ENCODE measurements at regions not wholly inside any gene's neighbourhood (a gene's known extent, or its start where the extent isn't known, plus 50 kb on each side); places are given as distances from the start of the nearest gene placed in this dataset.
"Not testable (repeated sequence)": the region's sequence is repeated elsewhere in the genome, so short reads cannot be mapped to it uniquely, and the experiment has no call there.

DNA sequence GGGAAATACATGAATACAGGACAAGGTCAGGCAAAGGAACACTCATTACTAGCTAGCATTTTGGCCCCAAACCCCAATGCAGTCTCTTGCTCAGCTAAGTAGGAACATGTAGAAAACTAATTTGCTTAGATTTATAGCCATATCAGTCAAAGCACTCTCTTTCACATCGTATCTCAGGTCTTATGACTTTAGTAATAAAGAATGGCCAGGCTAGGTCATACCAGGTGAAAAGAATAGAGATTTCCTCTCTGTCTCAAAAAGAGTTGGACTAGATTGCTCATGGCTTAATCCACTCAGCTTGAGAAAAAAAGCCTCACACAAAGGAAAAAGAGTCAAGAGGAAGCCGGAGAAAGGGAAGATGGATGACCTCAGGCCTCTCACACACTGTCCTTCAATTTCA is 772.7 kb upstream of the SEMA6A start (continued):
- TF ChIP-seq FOSL2 (IDR thresholded peaks at IDR 0.05) (no peak), FOSL2 (CRISPR knock-in tag; IDR thresholded peaks at IDR 0.05) (no peak), SMC3 (IDR thresholded peaks at IDR 0.05) (no peak), HOXB13 (CRISPR knock-in tag; IDR thresholded peaks at IDR 0.05; ENCODE audit: low read depth) (no peak)

- POLR2A ChIA-PET, H3K4me3 ChIP-seq: not testable (repeated sequence)
Measured at GRCh38 chr5:117343726-117344125, 769.1 kb upstream of the SEMA6A start.

GRCh38 chr5:117337064-117337749 is 762.6 kb upstream of the SEMA6A start:
- CTCF ChIA-PET: no interaction called here

More at GRCh38 chr5:117343726-117344125, 769.1 kb upstream of the SEMA6A start:
- ATAC-seq; CTCF ChIA-PET; DNase-seq (ENCODE audit: low read depth in 1 of 2, low spot score in 1 of 2); H3K4me1 ChIP-seq; H3K4me2 ChIP-seq; H3K27ac ChIP-seq; FAIRE-seq; H3K9me3 ChIP-seq: not testable (repeated sequence)
- WGBS (ENCODE audit: missing lambda C conversion rate): 27% methylated on average over 11 of the region's 13 CpGs

GRCh38 chr5:117336208-117336607 is 761.6 kb upstream of the SEMA6A start:
- FAIRE-seq (no peak), ATAC-seq (no peak), DNase-seq (ENCODE audit: low read depth in 1 of 2, low spot score in 1 of 2) (no peak)
- no peak overlapping the region for H3K27ac ChIP-seq
- H3K9me3 ChIP-seq: no peaks in the 10 kb centered on the region
- ChIA-PET CTCF (no interaction called here), POLR2A (no interaction called here)
- no peaks in the 10 kb centered on the region for H3K4me1 ChIP-seq
- TF ChIP-seq SREBF2 (IDR thresholded peaks at IDR 0.05) (no peak), HES2 (IDR thresholded peaks at IDR 0.05) (no peak), KDM5A (IDR thresholded peaks at IDR 0.05) (no peak), RFX5 (IDR thresholded peaks at IDR 0.05) (no peak), POLR2AphosphoS2 (conservative IDR thresholded peaks at IDR 0.05; ENCODE audit: low read length) (no peak), HEYL (CRISPR knock-in tag; IDR thresholded peaks at IDR 0.05) (no peak), MAX (IDR thresholded peaks at IDR 0.05) (no peak), KDM1A (IDR thresholded peaks at IDR 0.05; ENCODE audit: low read depth) (no peak), PBX3 (IDR thresholded peaks at IDR 0.05) (no peak), SMC3 (IDR thresholded peaks at IDR 0.05) (no peak), TFCP2L1 (CRISPR knock-in tag; IDR thresholded peaks at IDR 0.05) (no peak), RNF2 (IDR thresholded peaks at IDR 0.05; ENCODE audit: borderline replicate concordance, low read depth) (no peak), USF2 (IDR thresholded peaks at IDR 0.05) (no peak), ELK1 (IDR thresholded peaks at IDR 0.05; ENCODE audit: low read depth, low read length) (no peak), ZFP36 (IDR thresholded peaks at IDR 0.05; ENCODE audit: borderline replicate concordance, partially characterized antibody) (no peak)
- WGBS (ENCODE audit: missing lambda C conversion rate): 4% methylated on average over 3 of the region's 3 CpGs
- no peak overlapping the region for H3K4me3 ChIP-seq
- H3K4me2 ChIP-seq: no peak overlapping the region

More at GRCh38 chr5:117337064-117337749, 762.6 kb upstream of the SEMA6A start:
- Histone ChIP-seq H3K4me2 (no peak overlapping the region), H3K4me3 (no peak overlapping the region), H3K9me3 (no peaks in the 10 kb centered on the region), H3K4me1 (no peaks in the 10 kb centered on the region), H3K27ac (no peak overlapping the region)
- WGBS (ENCODE audit: missing lambda C conversion rate): 27% methylated on average over 4 of the region's 4 CpGs
- FAIRE-seq: no peak
- DNase-seq (ENCODE audit: low read depth in 1 of 2, low spot score in 1 of 2): no peak
- ATAC-seq: no peak
- POLR2A ChIA-PET: no interaction called here
- TF ChIP-seq JUN (IDR thresholded peaks at IDR 0.05): no peak
- TF ChIP-seq, protein P1, sequence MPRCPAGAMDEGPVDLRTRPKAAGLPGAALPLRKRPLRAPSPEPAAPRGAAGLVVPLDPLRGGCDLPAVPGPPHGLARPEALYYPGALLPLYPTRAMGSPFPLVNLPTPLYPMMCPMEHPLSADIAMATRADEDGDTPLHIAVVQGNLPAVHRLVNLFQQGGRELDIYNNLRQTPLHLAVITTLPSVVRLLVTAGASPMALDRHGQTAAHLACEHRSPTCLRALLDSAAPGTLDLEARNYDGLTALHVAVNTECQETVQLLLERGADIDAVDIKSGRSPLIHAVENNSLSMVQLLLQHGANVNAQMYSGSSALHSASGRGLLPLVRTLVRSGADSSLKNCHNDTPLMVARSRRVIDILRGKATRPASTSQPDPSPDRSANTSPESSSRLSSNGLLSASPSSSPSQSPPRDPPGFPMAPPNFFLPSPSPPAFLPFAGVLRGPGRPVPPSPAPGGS (IDR thresholded peaks at IDR 0.05): no peak
- no peak for TF ChIP-seq KDM5A (IDR thresholded peaks at IDR 0.05)
- TF ChIP-seq, protein P2, sequence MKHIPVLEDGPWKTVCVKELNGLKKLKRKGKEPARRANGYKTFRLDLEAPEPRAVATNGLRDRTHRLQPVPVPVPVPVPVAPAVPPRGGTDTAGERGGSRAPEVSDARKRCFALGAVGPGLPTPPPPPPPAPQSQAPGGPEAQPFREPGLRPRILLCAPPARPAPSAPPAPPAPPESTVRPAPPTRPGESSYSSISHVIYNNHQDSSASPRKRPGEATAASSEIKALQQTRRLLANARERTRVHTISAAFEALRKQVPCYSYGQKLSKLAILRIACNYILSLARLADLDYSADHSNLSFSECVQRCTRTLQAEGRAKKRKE (CRISPR knock-in tag; IDR thresholded peaks at IDR 0.05; ENCODE audit: low read depth): no peak
